HG02840 (cell line): ENCODE measurements at regions not wholly inside any gene's neighbourhood (a gene's known extent, or its start where the extent isn't known, plus 50 kb on each side); places are given as distances from the start of the nearest gene placed in this dataset.
"Not testable (repeated sequence)": the region's sequence is repeated elsewhere in the genome, so short reads cannot be mapped to it uniquely, and the experiment has no call there.

ENCODE experiments used
- ATAC-seq: cut with Tn5 transposase; IDR thresholded peaks from one replicate; pipeline ENCODE4 v1.9.1; 2021; ENCODE audit warnings: mild to moderate bottlenecking, moderate library complexity, moderate number of reproducible peaks; ENCODE audit not compliant: unreplicated experiment, low FRiP score

- no peak for ATAC-seq
Observed at GRCh38 chr6:106750142-106750918, 121.0 kb downstream of the QRSL1 start.

DNA sequence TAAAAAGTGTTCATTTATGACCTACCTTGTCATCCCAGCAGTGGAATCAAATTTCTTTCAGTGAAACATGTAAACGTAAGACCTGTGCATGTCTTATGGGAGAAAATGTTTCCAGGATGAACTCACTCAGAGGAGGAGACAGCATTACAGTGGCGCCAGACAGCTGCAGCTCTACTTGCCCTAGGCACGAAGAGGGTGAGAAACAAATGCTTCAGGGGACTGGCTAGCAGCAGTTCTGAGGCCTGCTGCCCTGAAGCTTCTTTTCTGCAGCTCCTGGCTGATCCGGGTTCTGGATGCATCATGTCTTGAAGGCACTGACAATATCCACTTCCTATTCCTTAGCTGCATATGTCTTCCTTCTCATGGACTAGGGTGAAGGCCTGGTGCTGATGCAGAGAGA is 120.2 kb downstream of the QRSL1 start:
- ATAC-seq: no peak

- ATAC-seq: no peak
Observed at GRCh38 chr6:106748547-106749207, 119.3 kb downstream of the QRSL1 start.

DNA sequence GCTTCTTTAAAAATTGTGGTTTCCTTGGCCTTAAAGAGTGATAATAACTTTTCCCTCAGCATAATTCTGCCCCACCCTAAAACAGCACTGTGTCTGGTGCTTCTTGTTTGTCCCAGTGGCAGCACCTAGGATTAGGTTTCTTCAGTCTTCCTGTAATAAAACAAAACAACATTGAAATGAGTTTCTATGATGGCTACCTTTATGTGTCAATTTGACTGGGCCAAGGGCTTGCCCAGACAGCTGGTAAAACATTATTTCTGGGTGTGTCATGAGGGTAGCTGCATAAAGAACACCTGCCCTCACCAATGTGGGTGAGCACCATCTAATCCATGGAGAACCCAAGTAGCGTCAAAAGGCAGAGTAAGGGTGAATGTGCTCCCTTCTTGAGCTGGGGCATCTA is 117.8 kb downstream of the QRSL1 start:
- no peak for ATAC-seq

DNA sequence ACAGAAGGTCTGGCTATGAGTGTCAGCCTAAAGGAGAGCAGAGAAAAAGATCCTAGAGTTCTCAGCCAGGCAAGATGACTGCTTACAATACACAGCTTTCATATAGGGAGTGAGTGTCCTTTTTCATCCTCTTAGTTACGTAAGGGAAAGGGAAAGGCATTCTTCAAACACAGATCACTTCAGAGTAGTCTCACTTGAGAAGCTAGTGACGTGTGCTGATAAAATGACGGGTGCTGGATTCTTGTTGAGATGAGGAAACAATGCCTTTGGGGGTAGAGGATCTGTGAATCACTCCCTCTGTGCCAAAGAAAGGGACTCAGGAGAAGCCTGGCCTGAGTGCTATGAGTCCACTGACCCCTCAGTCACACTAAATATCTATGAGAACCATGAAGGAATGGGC is 117.3 kb downstream of the QRSL1 start:
- no peak for ATAC-seq

DNA sequence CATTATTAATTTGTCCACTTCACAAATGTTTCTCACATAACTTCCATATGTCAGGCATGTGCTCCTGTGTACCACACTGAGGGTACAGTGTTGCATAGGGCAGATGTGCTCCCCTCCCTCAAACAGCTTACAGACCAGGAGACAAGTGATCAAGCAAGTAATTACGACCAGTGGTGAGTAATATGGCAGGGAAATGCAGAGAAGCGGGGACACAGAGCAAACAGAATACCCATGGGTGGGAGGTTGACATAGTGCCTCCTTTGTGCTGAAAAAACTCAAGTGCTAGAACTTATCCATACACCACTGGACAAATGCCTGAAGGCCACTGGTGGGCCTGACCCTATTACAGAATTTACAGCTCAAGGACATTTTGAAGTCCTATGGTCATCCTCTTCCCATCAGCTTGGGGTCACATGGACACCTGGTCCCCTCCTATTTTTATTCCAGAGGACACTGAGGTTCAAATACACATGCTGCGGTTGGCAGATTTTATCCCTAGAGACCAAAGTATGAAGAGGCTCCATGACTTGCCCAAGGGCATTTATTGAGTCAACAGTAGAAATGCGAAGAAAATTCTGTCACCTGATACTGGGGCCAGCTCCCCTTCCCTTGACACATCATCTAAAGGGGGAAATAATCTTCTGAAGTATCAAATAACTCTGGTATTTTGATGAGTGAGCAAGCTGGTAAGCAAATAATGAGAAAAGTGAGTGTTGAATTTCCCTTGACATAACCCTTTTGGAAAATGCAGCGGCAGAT is 116.6 kb downstream of the QRSL1 start:
- no peak for ATAC-seq

DNA sequence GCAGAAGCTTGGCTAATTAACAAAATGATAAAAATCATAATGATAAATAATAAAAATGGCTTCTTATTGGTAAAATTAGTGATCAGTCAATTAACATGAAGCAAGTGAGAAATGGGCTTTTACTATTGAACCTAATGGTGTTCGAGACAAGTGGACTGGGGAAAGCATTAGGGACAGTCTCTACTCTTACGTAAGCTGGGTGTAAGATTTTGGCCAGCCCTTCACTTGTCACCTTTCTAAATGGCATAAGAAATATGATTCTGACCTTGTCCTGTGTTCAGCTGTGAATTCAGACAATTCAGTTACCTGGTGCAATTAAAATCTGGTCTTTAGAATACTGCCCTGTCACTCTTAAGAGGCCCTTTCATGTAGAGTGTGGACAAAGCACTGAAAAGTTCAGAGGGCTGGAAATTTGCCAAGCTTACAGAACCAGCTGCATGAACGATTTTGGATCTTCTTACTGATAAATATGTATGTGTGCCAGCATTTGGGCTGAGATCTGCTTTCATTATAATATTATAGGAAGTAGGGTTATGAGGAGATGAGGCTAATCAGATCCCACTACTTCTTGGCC is 115.9 kb downstream of the QRSL1 start:
- ATAC-seq: no peak

GRCh38 chr6:106744781-106745180 is 115.4 kb downstream of the QRSL1 start:
- ATAC-seq: no peak

DNA sequence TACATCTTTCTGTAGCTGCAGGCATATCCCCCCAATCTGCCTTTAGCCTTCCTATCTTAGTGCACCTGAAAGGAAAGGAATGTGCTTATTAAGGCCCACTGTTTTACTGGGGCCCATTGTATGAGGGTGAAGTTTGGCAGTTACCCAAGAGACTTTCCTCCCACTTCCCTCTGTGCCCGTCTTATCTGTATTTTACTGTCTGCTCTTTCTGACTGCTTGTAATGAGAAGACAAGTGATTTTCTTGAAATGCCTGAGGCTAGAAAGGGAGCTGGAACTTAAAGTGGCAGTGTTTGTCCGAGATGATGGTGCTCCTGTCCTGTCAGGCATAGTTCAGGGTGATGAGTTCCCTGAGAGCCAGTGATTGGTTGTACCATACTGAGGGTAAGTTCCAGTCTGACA is 114.7 kb downstream of the QRSL1 start:
- ATAC-seq: not testable (repeated sequence)

DNA sequence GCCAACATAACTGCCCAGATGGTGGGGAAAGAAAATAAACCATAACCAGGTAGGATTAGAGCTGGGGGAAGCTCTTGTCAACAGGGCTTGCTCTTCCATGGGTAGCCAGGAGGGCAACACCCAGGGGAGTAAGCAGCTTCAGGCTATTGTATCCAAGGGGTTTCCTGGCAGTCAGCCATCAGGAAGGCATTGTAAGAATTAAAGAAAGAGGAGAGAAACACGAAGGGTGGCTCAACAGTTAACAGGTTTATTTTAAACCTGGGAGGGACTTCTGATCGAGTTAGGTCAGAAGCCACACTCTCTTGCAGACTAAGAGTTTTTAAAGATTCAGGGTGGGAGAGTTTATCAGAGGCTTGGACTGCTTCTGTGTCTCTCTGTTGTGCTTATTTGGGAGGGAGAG is 114.2 kb downstream of the QRSL1 start:
- ATAC-seq: no peak

DNA sequence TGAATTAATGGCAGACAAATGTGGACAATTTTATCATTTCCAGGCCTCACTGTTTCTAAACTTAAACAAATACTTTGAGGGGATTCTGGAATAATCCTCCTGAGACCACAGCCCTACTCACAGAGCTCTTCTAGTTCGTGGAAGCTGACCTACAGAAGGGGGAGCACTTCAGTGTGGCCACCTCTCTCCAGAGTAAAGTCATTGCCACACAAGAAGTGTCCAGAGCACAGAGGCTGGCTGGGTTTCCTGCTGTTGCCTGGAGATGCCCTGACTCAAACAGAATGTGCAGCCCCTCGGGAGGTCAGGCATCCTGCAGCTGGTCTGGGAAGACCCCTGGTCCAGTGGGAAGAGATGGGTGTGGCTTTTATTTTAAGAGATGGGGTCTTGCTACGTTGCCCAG is 110.9 kb downstream of the QRSL1 start:
- ATAC-seq: no peak

DNA sequence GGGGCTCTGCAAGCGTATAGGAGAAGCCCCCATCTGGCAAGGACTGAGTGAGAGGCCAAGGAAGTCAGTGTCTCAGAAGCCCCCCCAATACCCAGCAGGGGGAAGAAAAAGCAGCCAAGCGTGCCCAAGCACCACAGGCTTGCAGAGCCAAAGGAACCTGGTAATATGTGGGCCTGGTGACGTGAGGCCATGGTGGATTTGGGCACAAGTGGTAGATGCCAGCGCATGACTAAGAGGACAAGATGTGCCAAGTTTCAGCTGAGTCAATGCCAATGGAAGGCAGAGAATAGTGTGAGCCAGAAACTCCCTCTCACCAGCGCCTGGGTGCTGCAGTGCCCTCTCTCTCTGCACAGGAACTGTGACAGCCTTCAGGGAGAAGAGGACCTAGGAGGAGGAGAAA is 110.0 kb downstream of the QRSL1 start:
- no peak for ATAC-seq

- ATAC-seq: no peak
Observed at GRCh38 chr6:106736502-106736901, 107.1 kb downstream of the QRSL1 start.

GRCh38 chr6:106735828-106736227 is 106.5 kb downstream of the QRSL1 start:
- no peak for ATAC-seq

GRCh38 chr6:106735136-106735633 is 105.8 kb downstream of the QRSL1 start:
- ATAC-seq: no peak

GRCh38 chr6:106733386-106733785 is 104.0 kb downstream of the QRSL1 start:
- no peak for ATAC-seq

DNA sequence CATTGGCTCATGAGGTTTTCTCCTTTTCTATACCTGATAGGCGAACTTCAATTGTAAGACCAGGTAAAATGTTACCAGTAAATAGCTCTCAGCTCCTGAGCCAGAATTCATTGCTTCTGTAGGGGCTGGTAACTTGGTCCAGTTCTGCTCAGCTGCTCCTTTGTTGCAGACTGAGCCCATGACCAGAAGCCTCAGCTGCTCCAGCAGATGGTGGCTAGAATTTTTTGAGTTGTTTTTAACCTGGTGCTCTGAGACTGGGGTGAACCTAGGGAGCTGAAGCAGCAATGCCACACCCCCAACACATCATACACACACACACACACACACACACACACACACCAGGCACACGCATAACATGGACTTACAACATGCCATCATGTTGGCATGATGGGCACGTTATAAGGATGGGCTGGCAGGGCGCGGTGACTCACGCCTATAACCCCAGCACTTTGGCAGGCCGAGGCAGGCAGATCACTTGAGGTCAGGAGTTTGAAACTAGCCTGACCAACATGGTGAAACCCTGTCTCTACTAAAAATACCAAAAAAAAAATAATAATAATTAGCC is 103.1 kb downstream of the QRSL1 start:
- ATAC-seq: no peak

DNA sequence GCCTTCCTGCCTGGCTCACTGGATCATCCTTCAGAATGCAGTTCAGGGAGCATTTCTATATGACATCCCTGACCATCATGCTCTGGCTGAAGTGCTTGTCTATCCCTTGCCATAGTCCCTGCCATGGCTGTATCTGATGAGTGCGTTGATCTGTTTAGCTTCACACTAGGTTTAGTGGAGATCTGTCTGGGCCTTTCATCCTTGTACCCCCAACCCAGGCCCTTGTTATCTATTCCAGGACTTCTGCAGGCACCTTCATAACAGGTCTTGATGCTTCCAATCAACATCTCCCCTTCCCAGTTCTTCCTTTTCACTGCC is 102.4 kb downstream of the QRSL1 start:
- no peak for ATAC-seq

DNA sequence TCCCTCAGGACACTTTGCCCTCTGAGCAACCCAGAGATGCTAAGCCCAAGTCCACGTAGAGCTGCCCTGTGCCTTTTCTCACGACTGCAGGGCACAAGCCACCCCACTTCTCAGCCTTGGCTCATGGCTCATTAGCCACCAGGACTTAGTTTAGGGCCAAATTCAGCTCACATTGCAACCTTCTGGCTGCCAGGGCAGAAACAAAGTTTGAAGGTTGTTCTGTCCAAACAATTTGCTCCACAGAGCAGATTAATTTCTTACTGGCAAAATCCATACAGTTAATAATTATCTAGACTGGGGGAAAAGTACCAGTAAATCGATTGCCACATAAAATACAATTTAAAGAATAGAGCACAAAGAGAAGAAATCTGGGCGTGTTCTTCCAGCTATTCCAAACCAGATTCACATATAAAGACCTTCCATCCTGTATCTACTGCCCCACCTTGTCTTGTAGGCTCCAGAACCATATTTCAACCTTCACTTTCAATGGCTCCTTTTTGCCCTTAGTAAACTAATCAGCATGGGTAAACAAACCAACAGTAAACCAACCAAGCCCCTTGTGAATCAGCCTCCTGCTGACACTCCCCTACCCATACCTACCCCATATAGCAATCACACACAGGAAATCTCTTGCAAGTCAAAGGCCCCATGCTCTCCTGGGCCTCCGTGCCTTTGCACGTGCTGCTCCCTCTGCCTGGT is 101.9 kb downstream of the QRSL1 start:
- ATAC-seq: no peak

- no peak for ATAC-seq
Observed at GRCh38 chr6:106730718-106731117, 101.3 kb downstream of the QRSL1 start.
